ENCODE measurements at regions not wholly inside any gene's neighbourhood (a gene's known extent, or its start where the extent isn't known, plus 50 kb on each side); places are given as distances from the start of the nearest gene placed in this dataset.

DNA sequence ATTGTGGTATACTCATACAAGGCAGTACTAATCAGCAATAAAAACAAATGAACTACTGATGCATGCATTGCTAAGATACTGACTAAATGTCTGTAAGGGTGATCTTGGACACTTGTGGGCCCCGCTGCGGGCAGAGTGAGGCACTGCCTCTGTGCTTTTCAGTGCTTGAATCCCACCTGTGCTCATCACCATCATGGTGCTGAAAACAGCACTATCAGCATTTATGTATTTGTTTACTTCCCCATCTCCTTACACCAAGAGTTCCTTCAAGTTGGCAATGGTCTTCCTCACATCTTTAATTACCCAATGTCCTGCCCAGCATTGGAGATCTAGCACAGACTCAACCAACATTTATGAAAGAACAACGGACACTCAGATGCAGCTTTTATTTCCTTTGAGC lies 193.7 kb upstream of the RFC3 start:
- BruUV-seq (replicated peaks) = no TSS peak
- no peaks in the 10 kb centered on the region for H3K9me3 Mint-ChIP-seq (ENCODE audit: low read depth, unreplicated experiment)
- no peaks in the 10 kb centered on the region for H3K36me3 Mint-ChIP-seq (ENCODE audit: insufficient read depth, unreplicated experiment)
- TF ChIP-seq, protein P1, sequence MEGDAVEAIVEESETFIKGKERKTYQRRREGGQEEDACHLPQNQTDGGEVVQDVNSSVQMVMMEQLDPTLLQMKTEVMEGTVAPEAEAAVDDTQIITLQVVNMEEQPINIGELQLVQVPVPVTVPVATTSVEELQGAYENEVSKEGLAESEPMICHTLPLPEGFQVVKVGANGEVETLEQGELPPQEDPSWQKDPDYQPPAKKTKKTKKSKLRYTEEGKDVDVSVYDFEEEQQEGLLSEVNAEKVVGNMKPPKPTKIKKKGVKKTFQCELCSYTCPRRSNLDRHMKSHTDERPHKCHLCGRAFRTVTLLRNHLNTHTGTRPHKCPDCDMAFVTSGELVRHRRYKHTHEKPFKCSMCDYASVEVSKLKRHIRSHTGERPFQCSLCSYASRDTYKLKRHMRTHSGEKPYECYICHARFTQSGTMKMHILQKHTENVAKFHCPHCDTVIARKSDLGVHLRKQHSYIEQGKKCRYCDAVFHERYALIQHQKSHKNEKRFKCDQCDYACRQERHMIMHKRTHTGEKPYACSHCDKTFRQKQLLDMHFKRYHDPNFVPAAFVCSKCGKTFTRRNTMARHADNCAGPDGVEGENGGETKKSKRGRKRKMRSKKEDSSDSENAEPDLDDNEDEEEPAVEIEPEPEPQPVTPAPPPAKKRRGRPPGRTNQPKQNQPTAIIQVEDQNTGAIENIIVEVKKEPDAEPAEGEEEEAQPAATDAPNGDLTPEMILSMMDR (IDR thresholded peaks at IDR 0.05; ENCODE audit: unreplicated experiment) = no peak
- DNase-seq = no peak
- intact Hi-C loops (cut with micrococcal nuclease; ENCODE audit: unreplicated experiment) = no loop called here
- H3K27me3 Mint-ChIP-seq (ENCODE audit: unreplicated experiment) = no peaks in the 10 kb centered on the region
- CTCF ChIA-PET = no interaction called here
- no peak overlapping the region for H3K27ac Mint-ChIP-seq (ENCODE audit: unreplicated experiment)
- H3K4me1 Mint-ChIP-seq (ENCODE audit: low read depth, unreplicated experiment) = no peaks in the 10 kb centered on the region
- no peak overlapping the region for H3K4me3 Mint-ChIP-seq (ENCODE audit: low read depth, unreplicated experiment)

DNA sequence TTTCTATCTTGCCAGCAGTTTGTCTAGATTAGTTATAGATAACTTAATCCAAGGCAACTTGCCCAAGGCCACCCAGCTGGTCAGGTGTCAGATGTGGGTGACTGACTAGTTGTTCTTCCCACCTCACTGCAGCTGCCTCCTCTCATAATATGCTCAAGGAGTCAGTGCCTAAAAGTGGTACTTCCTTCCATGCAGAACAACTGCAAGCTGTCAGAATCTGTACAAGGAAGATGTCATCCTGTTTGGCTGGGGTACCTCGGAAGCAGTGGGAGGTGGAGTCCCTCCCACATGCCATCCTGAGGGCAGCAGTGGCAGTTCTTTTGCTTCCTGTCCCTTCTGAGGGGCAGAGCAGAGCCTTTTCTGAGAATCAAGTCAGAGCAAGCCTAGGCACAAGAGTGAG lies 193.2 kb upstream of the RFC3 start:
- Mint-ChIP-seq H3K4me1 (ENCODE audit: low read depth, unreplicated experiment) (no peaks in the 10 kb centered on the region), H3K36me3 (ENCODE audit: insufficient read depth, unreplicated experiment) (no peaks in the 10 kb centered on the region), H3K27me3 (ENCODE audit: unreplicated experiment) (no peaks in the 10 kb centered on the region), H3K27ac (ENCODE audit: unreplicated experiment) (no peak overlapping the region), H3K9me3 (ENCODE audit: low read depth, unreplicated experiment) (no peaks in the 10 kb centered on the region), H3K4me3 (ENCODE audit: low read depth, unreplicated experiment) (no peak overlapping the region)
- no TSS peak for BruUV-seq (replicated peaks)
- intact Hi-C loops (cut with micrococcal nuclease; ENCODE audit: unreplicated experiment) = no loop called here
- TF ChIP-seq, protein P1 (IDR thresholded peaks at IDR 0.05; ENCODE audit: unreplicated experiment) = no peak
- no peak for DNase-seq
- CTCF ChIA-PET = no interaction called here

DNA sequence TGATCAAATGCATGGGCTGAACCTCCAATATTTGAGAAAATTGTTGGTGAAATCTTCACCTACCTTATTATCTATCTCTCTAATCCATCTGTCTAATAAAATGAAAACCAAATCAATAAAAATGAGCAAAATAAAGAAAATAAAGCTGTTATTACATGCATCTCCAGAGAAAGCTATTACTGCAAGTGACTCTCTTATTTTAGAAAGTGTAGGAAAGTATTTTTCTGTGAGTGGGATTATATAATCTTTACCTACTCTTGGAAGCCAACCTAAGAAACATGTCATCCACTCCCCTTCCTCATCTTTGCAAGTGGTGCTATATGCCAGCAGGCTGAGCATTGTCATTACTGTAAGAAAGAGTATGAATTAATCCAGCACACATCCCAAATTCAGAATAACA lies 191.5 kb upstream of the RFC3 start:
- CTCF ChIA-PET = interaction anchor here (0.6 kb wide), 1 partner anchor 11 kb away, joined by 3 read pairs; no protein-coding TSS in a partner anchor
- Mint-ChIP-seq H3K4me3 (ENCODE audit: low read depth, unreplicated experiment) (no peak overlapping the region), H3K27ac (ENCODE audit: unreplicated experiment) (no peak overlapping the region), H3K9me3 (ENCODE audit: low read depth, unreplicated experiment) (no peaks in the 10 kb centered on the region), H3K4me1 (ENCODE audit: low read depth, unreplicated experiment) (no peaks in the 10 kb centered on the region), H3K27me3 (ENCODE audit: unreplicated experiment) (no peaks in the 10 kb centered on the region), H3K36me3 (ENCODE audit: insufficient read depth, unreplicated experiment) (no peaks in the 10 kb centered on the region)
- no peak for DNase-seq
- no TSS peak for BruUV-seq (replicated peaks)
- TF ChIP-seq, protein P1 (IDR thresholded peaks at IDR 0.05; ENCODE audit: unreplicated experiment) = no peak
- intact Hi-C loops (cut with micrococcal nuclease; ENCODE audit: unreplicated experiment) = no loop called here

DNA sequence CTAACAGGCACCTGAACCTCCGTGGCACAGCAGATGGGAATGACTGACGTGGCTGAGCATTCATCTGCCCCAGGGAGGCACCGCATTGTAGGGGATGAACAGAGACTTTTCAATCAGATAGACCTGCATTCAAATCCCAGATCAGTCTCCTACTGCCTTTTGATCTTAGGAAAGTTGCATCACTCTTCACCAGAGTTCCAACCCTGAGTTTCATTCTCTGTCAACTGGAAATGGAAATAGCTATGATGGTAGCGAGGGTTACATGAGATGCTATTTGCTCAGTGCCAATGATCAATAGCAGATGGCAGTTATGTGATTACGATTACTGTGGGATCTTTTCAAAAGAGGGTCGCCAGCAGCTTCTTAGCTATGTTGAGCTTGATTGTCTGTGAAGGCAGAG lies 189.3 kb upstream of the RFC3 start:
- BruUV-seq (replicated peaks) = no TSS peak
- intact Hi-C loops (cut with micrococcal nuclease; ENCODE audit: unreplicated experiment) = no loop called here
- CTCF ChIA-PET = no interaction called here
- TF ChIP-seq, protein P1 (IDR thresholded peaks at IDR 0.05; ENCODE audit: unreplicated experiment) = no peak
- DNase-seq = no peak
- H3K27ac Mint-ChIP-seq (ENCODE audit: unreplicated experiment) = no peak overlapping the region
- no peaks in the 10 kb centered on the region for H3K36me3 Mint-ChIP-seq (ENCODE audit: insufficient read depth, unreplicated experiment)
- no peaks in the 10 kb centered on the region for H3K9me3 Mint-ChIP-seq (ENCODE audit: low read depth, unreplicated experiment)
- no peaks in the 10 kb centered on the region for H3K4me1 Mint-ChIP-seq (ENCODE audit: low read depth, unreplicated experiment)
- no peak overlapping the region for H3K4me3 Mint-ChIP-seq (ENCODE audit: low read depth, unreplicated experiment)
- H3K27me3 Mint-ChIP-seq (ENCODE audit: unreplicated experiment) = no peaks in the 10 kb centered on the region

Measured in Calu3 (cell line).